ENCODE measurements at regions not wholly inside any gene's neighbourhood (a gene's known extent, or its start where the extent isn't known, plus 50 kb on each side); places are given as distances from the start of the nearest gene placed in this dataset.

DNA sequence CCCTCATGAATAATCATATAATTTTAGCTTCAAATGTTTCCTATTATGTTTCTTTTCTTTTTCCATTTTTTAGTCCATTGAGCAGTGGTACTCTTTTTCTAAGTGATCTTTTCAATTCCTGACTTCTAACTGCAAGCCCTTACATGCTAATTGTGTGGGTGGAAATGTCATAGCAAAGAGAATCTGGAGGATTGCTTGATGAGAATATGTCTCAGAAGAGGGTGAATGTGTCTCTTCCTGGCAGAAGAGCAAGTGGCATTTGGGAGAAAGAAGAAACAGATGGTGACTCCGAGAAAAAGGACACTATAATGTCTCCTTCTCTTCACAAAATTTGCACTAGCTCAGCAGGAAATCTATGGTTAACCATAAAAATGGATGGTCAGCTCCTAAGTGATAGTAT is 2320.0 kb downstream of the PCDH9 start:
- no peak for DNase-seq (ENCODE audit: low read depth, low spot score)
- in situ Hi-C loops (cut with HindIII; ENCODE audit: low pct_unique_long_range_greater_than_20kb, low sequenced_read_pairs) = no loop called here

DNA sequence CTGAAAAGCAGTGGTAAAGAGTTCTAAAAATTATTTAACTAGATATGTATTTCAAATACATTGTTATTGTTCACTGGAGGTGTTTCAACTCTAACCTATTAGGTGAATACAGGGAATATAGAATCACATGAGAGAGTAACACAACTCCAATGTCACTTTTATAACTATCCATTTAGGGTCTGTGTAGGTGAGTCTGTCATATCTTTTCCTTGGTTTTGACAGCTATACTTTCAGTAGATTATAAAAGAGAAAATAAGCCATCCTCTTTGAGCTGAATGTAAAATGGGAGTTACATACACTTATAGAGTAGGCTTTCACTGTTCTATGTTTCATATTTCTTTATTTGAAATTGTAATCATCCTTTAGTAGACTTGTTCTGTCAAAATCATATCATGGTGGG is 2321.0 kb downstream of the PCDH9 start:
- DNase-seq (ENCODE audit: low read depth, low spot score) = no peak
- in situ Hi-C loops (cut with HindIII; ENCODE audit: low pct_unique_long_range_greater_than_20kb, low sequenced_read_pairs) = no loop called here

- DNase-seq (ENCODE audit: low read depth, low spot score) = no peak
- in situ Hi-C loops (cut with HindIII; ENCODE audit: low pct_unique_long_range_greater_than_20kb, low sequenced_read_pairs) = no loop called here
Observed at GRCh38 chr13:64900039-64900438, 2330.1 kb downstream of the PCDH9 start.

- in situ Hi-C loops (cut with HindIII; ENCODE audit: low pct_unique_long_range_greater_than_20kb, low sequenced_read_pairs) = no loop called here
- DNase-seq (ENCODE audit: low read depth, low spot score) = no peak
Observed at GRCh38 chr13:64884976-64885375, 2345.2 kb downstream of the PCDH9 start.

- no peak for DNase-seq (ENCODE audit: low read depth, low spot score)
- in situ Hi-C loops (cut with HindIII; ENCODE audit: low pct_unique_long_range_greater_than_20kb, low sequenced_read_pairs) = no loop called here
Observed at GRCh38 chr13:64877176-64877575, 2353.0 kb downstream of the PCDH9 start.

DNA sequence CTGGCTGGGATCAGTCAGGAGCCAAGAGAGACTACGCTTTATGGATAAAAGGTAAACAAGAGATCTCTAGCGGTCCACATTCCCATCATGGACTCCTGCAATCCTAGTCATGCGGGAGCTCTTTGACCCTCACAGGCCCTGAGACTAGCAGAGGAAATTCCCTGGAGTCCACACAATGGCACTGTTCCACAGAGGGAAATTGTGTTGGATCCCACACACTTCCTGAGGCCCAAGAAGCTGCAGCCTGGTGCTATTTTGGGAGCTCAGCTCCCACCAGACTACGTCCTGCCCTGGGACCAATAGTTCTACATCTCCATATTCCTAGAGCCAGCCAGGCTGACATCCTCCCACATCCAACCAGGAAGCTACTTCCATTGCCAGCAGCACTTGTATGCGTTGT is 2358.4 kb downstream of the PCDH9 start:
- DNase-seq (ENCODE audit: low read depth, low spot score) = no peak
- in situ Hi-C loops (cut with HindIII; ENCODE audit: low pct_unique_long_range_greater_than_20kb, low sequenced_read_pairs) = no loop called here

- in situ Hi-C loops (cut with HindIII; ENCODE audit: low pct_unique_long_range_greater_than_20kb, low sequenced_read_pairs) = no loop called here
- no peak for DNase-seq (ENCODE audit: low read depth, low spot score)
Observed at GRCh38 chr13:64869539-64869938, 2360.6 kb downstream of the PCDH9 start.

GRCh38 chr13:64867856-64868255 is 2362.3 kb downstream of the PCDH9 start:
- no peak for DNase-seq (ENCODE audit: low read depth, low spot score)
- in situ Hi-C loops (cut with HindIII; ENCODE audit: low pct_unique_long_range_greater_than_20kb, low sequenced_read_pairs) = no loop called here

GRCh38 chr13:64866331-64866730 is 2363.8 kb downstream of the PCDH9 start:
- in situ Hi-C loops (cut with HindIII; ENCODE audit: low pct_unique_long_range_greater_than_20kb, low sequenced_read_pairs) = no loop called here
- DNase-seq (ENCODE audit: low read depth, low spot score) = no peak

DNA sequence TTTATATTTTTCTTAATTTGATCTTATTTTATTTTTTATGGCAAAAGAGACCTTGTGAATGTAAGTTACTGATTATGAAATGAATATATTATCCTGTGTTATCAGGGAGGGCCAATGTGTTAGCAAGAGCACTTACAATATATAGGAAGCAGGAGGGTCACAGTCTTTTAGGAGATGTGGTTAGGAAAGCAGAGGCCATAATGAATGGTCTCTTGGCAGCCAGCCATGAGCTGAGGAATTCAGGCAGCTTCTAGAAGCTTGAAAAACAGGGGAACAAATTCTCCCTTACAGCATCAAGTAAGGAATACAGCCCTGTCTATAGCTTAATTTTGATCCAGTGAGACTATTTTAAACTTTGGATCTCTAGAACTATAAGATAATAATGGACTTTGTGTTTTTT is 2374.6 kb downstream of the PCDH9 start:
- in situ Hi-C loops (cut with HindIII; ENCODE audit: low pct_unique_long_range_greater_than_20kb, low sequenced_read_pairs) = no loop called here
- no peak for DNase-seq (ENCODE audit: low read depth, low spot score)

GRCh38 chr13:64850017-64850416 is 2380.1 kb downstream of the PCDH9 start:
- DNase-seq (ENCODE audit: low read depth, low spot score) = no peak
- in situ Hi-C loops (cut with HindIII; ENCODE audit: low pct_unique_long_range_greater_than_20kb, low sequenced_read_pairs) = no loop called here

DNA sequence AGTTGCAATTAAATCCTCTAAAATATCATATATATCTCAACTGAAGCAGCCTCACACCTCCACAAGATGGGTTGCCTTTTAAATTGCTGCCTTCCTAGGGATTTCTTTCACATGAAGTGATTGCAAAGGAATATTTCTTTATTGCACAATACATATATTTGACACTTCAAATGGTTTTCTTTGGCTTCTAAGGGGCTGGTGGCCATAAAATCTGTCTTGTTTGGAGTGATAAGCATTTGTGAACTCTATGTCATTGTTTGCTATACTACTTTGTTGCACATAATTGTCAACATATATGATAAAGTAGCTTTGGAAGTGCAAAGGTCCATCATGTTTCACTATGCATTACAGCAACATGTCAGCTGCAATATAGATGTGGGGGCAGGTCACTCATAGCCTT is 2380.9 kb downstream of the PCDH9 start:
- no peak for DNase-seq (ENCODE audit: low read depth, low spot score)
- in situ Hi-C loops (cut with HindIII; ENCODE audit: low pct_unique_long_range_greater_than_20kb, low sequenced_read_pairs) = no loop called here

- no peak for DNase-seq (ENCODE audit: low read depth, low spot score)
- in situ Hi-C loops (cut with HindIII; ENCODE audit: low pct_unique_long_range_greater_than_20kb, low sequenced_read_pairs) = no loop called here
Observed at GRCh38 chr13:64847767-64848166, 2382.4 kb downstream of the PCDH9 start.

DNA sequence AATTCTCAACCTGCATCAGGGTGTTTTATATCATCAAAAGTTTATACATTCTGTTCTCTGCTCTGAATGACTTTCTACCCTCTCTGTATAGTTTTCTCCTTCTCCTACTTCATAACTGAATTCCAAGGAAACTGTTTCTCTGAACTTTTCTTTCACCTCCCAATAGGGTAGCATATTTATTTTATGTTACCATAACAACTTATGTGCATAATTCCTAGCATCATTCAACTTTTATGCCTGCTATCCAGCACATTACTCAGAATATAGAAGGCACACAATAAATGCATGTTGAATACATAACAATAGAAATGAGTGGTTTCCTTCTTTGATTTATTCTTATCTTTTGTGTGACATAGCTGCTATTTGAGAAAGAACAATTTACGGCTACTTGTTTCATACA is 2385.0 kb downstream of the PCDH9 start:
- DNase-seq (ENCODE audit: low read depth, low spot score) = no peak
- in situ Hi-C loops (cut with HindIII; ENCODE audit: low pct_unique_long_range_greater_than_20kb, low sequenced_read_pairs) = no loop called here

DNA sequence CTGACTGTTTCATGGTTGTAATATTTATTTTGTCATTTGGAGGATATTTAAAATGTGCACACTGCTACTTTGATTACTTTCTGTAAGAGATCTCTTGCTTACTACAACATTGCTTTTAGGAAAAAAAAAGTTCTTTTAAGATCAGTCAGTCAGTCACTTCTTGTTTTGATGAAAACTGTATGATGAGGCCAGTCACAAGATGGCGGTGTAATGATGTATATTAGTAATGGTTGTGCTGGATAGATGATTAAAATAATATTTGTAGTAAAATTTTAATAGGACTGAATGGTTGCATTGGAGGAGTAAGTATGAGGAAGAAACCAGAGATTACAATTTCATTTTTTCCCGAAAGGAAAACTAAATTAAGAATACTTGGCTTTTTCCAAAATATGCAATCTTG is 2411.1 kb downstream of the PCDH9 start:
- in situ Hi-C loops (cut with HindIII; ENCODE audit: low pct_unique_long_range_greater_than_20kb, low sequenced_read_pairs) = no loop called here

DNA sequence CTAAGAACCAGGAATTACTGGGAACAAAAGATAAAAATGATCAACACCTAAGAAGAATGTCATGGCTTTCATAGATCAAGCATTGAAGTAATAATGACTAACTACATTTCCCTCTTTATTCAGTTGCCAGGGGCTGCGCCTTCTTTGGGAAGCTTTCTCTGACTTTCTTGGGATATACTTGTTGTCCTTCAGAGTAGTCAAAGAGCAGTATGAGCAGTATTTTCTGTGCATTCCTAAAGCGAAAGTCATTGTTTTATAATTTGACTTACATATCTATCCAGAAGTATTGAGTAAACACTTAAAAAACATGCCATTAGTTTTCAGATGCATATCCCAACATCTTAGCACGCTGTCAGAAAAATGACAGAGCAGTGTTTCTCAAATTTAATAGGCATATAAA is 2412.4 kb downstream of the PCDH9 start:
- DNase-seq (ENCODE audit: low read depth, low spot score) = no peak
- in situ Hi-C loops (cut with HindIII; ENCODE audit: low pct_unique_long_range_greater_than_20kb, low sequenced_read_pairs) = no loop called here

More for the DNA sequence above, 2411.1 kb downstream of the PCDH9 start:
- DNase-seq (ENCODE audit: low read depth, low spot score) = no peak

DNA sequence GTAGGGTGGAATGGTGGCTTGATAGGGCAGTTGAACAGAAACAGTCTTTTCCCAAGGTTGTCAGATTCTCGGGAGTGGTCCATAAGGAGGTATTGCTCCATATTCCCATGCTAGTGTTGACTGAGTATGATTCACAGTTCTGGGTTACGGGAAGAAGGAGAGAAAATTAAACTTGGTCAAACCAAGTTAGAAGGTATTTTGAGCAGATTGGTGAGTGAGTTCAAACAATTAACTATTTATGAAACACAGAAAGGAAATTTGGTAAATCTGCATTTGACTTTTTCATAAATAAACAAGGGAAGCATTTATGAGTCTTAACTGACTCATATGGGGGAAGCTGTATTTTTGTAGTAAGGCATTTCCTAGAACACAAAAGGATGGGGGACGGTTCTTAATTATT is 2419.4 kb downstream of the PCDH9 start:
- in situ Hi-C loops (cut with HindIII; ENCODE audit: low pct_unique_long_range_greater_than_20kb, low sequenced_read_pairs) = no loop called here
- DNase-seq (ENCODE audit: low read depth, low spot score) = no peak

GRCh38 chr13:64808704-64809103 is 2421.4 kb downstream of the PCDH9 start:
- DNase-seq (ENCODE audit: low read depth, low spot score) = no peak
- in situ Hi-C loops (cut with HindIII; ENCODE audit: low pct_unique_long_range_greater_than_20kb, low sequenced_read_pairs) = no loop called here

- in situ Hi-C loops (cut with HindIII; ENCODE audit: low pct_unique_long_range_greater_than_20kb, low sequenced_read_pairs) = no loop called here
Observed at GRCh38 chr13:64801768-64802167, 2428.4 kb downstream of the PCDH9 start.

GRCh38 chr13:64798422-64798821 is 2431.7 kb downstream of the PCDH9 start:
- DNase-seq (ENCODE audit: low read depth, low spot score) = no peak
- in situ Hi-C loops (cut with HindIII; ENCODE audit: low pct_unique_long_range_greater_than_20kb, low sequenced_read_pairs) = no loop called here

More at GRCh38 chr13:64801768-64802167, 2428.4 kb downstream of the PCDH9 start:
- DNase-seq (ENCODE audit: low read depth, low spot score) = no peak

Measured in SK-MEL-5 (cell line).